Loucy (cell line): ENCODE measurements at regions not wholly inside any gene's neighbourhood (a gene's known extent, or its start where the extent isn't known, plus 50 kb on each side); places are given as distances from the start of the nearest gene placed in this dataset.
"Not testable (repeated sequence)": the region's sequence is repeated elsewhere in the genome, so short reads cannot be mapped to it uniquely, and the experiment has no call there.

Experiments
- H2AFZ ChIP-seq: fragments of 200-600 bp; sonication (generic); 2 replicates; pipeline ENCODE4 v1.6.0; 2016; ENCODE audit warnings: antibody characterized with exemption, mild to moderate bottlenecking, low read length, moderate library complexity
- H3F3A ChIP-seq: fragments of 200-600 bp; 2 replicates; pipeline ENCODE4 v1.6.0; 2016; ENCODE audit warnings: antibody characterized with exemption, low read depth, mild to moderate bottlenecking
- H3K27me3 ChIP-seq: fragments of 200-600 bp; sonication (generic); 2 replicates; pipeline ENCODE4 v1.6.1; 2014; ENCODE audit warnings: low read length, mild to moderate bottlenecking; ENCODE audit not compliant: insufficient read depth, poor library complexity, severe bottlenecking
- H3K36me3 ChIP-seq: fragments of 200-600 bp; sonication (generic); 2 replicates; pipeline ENCODE4 v1.6.1; 2016; ENCODE audit warnings: low read length; ENCODE audit not compliant: insufficient read depth
- H3K4me1 ChIP-seq: fragments of 200-600 bp; sonication (generic); 2 replicates; pipeline ENCODE4 v1.5.1; 2014; ENCODE audit warnings: low read length, mild to moderate bottlenecking; ENCODE audit not compliant: insufficient read depth, poor library complexity, severe bottlenecking
- H3K4me2 ChIP-seq: fragments of 200-600 bp; sonication (generic); 2 replicates; pipeline ENCODE4 v1.6.0; 2014; ENCODE audit warnings: antibody characterized with exemption, low read length, low read depth, mild to moderate bottlenecking; ENCODE audit not compliant: poor library complexity, severe bottlenecking
- H3K4me3 ChIP-seq: fragments of 200-600 bp; sonication (generic); 2 replicates; pipeline ENCODE4 v1.5.1; 2014; ENCODE audit warnings: low read length, mild to moderate bottlenecking, mixed read lengths; ENCODE audit not compliant: poor library complexity, severe bottlenecking
- H3K79me2 ChIP-seq: fragments of 200-600 bp; sonication (generic); 2 replicates; pipeline ENCODE4 v1.6.1; 2014; ENCODE audit warnings: low read length; ENCODE audit not compliant: insufficient read depth
- H3K9ac ChIP-seq: fragments of 200-600 bp; sonication (generic); 2 replicates; pipeline ENCODE4 v1.6.0; 2014; ENCODE audit warnings: mild to moderate bottlenecking, low read depth, low read length, moderate library complexity; ENCODE audit not compliant: poor library complexity, severe bottlenecking
- H3K9me2 ChIP-seq: fragments of 200-600 bp; sonication (generic); replicated peaks from 2 replicates; pipeline ENCODE4 v1.6.1; 2016; ENCODE audit warnings: low read depth, low read length, mixed read lengths
- H3K9me3 ChIP-seq: fragments of 200-600 bp; sonication (generic); 2 replicates; pipeline ENCODE4 v1.6.1; 2014; ENCODE audit warnings: mild to moderate bottlenecking, antibody characterized with exemption, low read length, low read depth; ENCODE audit not compliant: insufficient read depth
- H4K20me1 ChIP-seq: fragments of 200-600 bp; sonication (generic); 2 replicates; pipeline ENCODE4 v1.6.0; 2014; ENCODE audit warnings: antibody characterized with exemption, low read length, mild to moderate bottlenecking; ENCODE audit not compliant: insufficient read depth, poor library complexity, severe bottlenecking
- CTCF ChIP-seq: fragments of 200-600 bp; sonication (generic); conservative IDR thresholded peaks from 2 replicates; pipeline ENCODE4 v1.5.1; 2014; ENCODE audit warnings: mild to moderate bottlenecking, antibody characterized with exemption, low read length
- EZH2phosphoT487 ChIP-seq: fragments of 200-600 bp; IDR thresholded peaks from 2 replicates; pipeline ENCODE4 v1.6.1; 2018; ENCODE audit warnings: antibody characterized with exemption, mild to moderate bottlenecking, moderate library complexity, borderline replicate concordance

GRCh38 chr13:24563087-24563486 lies 50.5 kb upstream of the PARP4 start:
- TF ChIP-seq EZH2phosphoT487 (no peak), CTCF (no peak)
- H3K4me3 ChIP-seq: no peak overlapping the region
- no peaks in the 10 kb centered on the region for H3F3A ChIP-seq
- no peaks in the 10 kb centered on the region for H3K9me2 ChIP-seq
- H3K9ac ChIP-seq: no peak overlapping the region
- no peaks in the 10 kb centered on the region for H3K36me3 ChIP-seq
- H3K79me2 ChIP-seq: no peaks in the 10 kb centered on the region
- H3K27me3 ChIP-seq: no peaks in the 10 kb centered on the region
- H3K9me3 ChIP-seq: no peaks in the 10 kb centered on the region
- no peak overlapping the region for H2AFZ ChIP-seq
- no peak overlapping the region for H3K4me2 ChIP-seq
- peaks cover 5% of the 10 kb centered on the region for H3K4me1 ChIP-seq
- H4K20me1 ChIP-seq: no peaks in the 10 kb centered on the region

GRCh38 chr13:24563971-24564370 lies 51.4 kb upstream of the PARP4 start:
- H3K9me3 ChIP-seq, H3K27me3 ChIP-seq, H4K20me1 ChIP-seq, H3K36me3 ChIP-seq, H3K9ac ChIP-seq, H2AFZ ChIP-seq, H3K9me2 ChIP-seq, H3K4me2 ChIP-seq, H3F3A ChIP-seq, H3K4me3 ChIP-seq, H3K4me1 ChIP-seq, H3K79me2 ChIP-seq: not testable (repeated sequence)

- Histone ChIP-seq H3K4me2 (no peak overlapping the region), H3K9ac (no peak overlapping the region), H3K27me3 (no peaks in the 10 kb centered on the region), H2AFZ (no peak overlapping the region), H3K4me1 (no peaks in the 10 kb centered on the region), H3K79me2 (no peaks in the 10 kb centered on the region), H3K9me2 (no peaks in the 10 kb centered on the region), H3K4me3 (no peak overlapping the region), H3F3A (no peaks in the 10 kb centered on the region), H3K9me3 (no peaks in the 10 kb centered on the region), H4K20me1 (no peaks in the 10 kb centered on the region), H3K36me3 (no peaks in the 10 kb centered on the region)
- no peak for TF ChIP-seq EZH2phosphoT487
- no peak for TF ChIP-seq CTCF
Measured at GRCh38 chr13:24564881-24565280, 52.3 kb upstream of the PARP4 start.

- not testable (repeated sequence) for H3K36me3 ChIP-seq, H3K9ac ChIP-seq, H3F3A ChIP-seq, H3K9me3 ChIP-seq, H3K79me2 ChIP-seq, H3K4me3 ChIP-seq, H3K4me2 ChIP-seq, H3K9me2 ChIP-seq, H4K20me1 ChIP-seq, H3K4me1 ChIP-seq, H2AFZ ChIP-seq, H3K27me3 ChIP-seq
Measured at GRCh38 chr13:24567593-24567992, 55.0 kb upstream of the PARP4 start.
